Endometrium (tissue), 2 donors: ENCODE measurements at regions not wholly inside any gene's neighbourhood (a gene's known extent, or its start where the extent isn't known, plus 50 kb on each side); places are given as distances from the start of the nearest gene placed in this dataset.

ENCODE experiments used
- FAIRE-seq: peaks from 2 replicates; lab custom pipeline; 2012; peaks lifted over from hg19 to GRCh38; lab: Jason Lieb, UNC
- donor health status: control.
- donor health status: control.

- no peak for FAIRE-seq
Measured at GRCh38 chr4:155514628-155515027, 137.9 kb upstream of the MAP9 start.

GRCh38 chr4:155512817-155513216, 136.1 kb upstream of the MAP9 start:
- FAIRE-seq = no peak

- no peak for FAIRE-seq
Measured at GRCh38 chr4:155512046-155512445, 135.3 kb upstream of the MAP9 start.

GRCh38 chr4:155510771-155511170, 134.0 kb upstream of the MAP9 start:
- FAIRE-seq = no peak

GRCh38 chr4:155509555-155509954, 132.8 kb upstream of the MAP9 start:
- FAIRE-seq = peak; percentile 46

- no peak for FAIRE-seq
Measured at GRCh38 chr4:155506745-155507144, 130.0 kb upstream of the MAP9 start.

- FAIRE-seq = no peak
Measured at GRCh38 chr4:155505321-155505720, 128.6 kb upstream of the MAP9 start.

GRCh38 chr4:155497306-155497705, 120.5 kb upstream of the MAP9 start:
- FAIRE-seq = no peak

GRCh38 chr4:155496294-155496626, 119.5 kb upstream of the MAP9 start:
- no peak for FAIRE-seq

GRCh38 chr4:155495572-155496293, 119.0 kb upstream of the MAP9 start:
- FAIRE-seq = no peak

- no peak for FAIRE-seq
Measured at GRCh38 chr4:155494037-155494718, 117.4 kb upstream of the MAP9 start.

- no peak for FAIRE-seq
Measured at GRCh38 chr4:155491336-155492120, 114.8 kb upstream of the MAP9 start.

GRCh38 chr4:155489271-155489670, 112.5 kb upstream of the MAP9 start:
- FAIRE-seq = no peak

GRCh38 chr4:155488691-155489090, 111.9 kb upstream of the MAP9 start:
- FAIRE-seq = no peak

GRCh38 chr4:155487210-155487609, 110.4 kb upstream of the MAP9 start:
- FAIRE-seq = no peak

- no peak for FAIRE-seq
Measured at GRCh38 chr4:155481150-155481549, 104.4 kb upstream of the MAP9 start.

- FAIRE-seq = no peak
Measured at GRCh38 chr4:155479835-155480234, 103.1 kb upstream of the MAP9 start.

- peak; percentile 88 for FAIRE-seq
Measured at GRCh38 chr4:155478336-155478835, 101.6 kb upstream of the MAP9 start.

GRCh38 chr4:155474758-155475157, 98.0 kb upstream of the MAP9 start:
- peak; percentile 98 for FAIRE-seq

GRCh38 chr4:155473420-155474095, 96.8 kb upstream of the MAP9 start:
- FAIRE-seq = peak; percentile 55

- no peak for FAIRE-seq
Measured at GRCh38 chr4:155468282-155468681, 91.5 kb upstream of the MAP9 start.

- FAIRE-seq = no peak
Measured at GRCh38 chr4:155450676-155451075, 73.9 kb upstream of the MAP9 start.
